ENCODE measurements at regions not wholly inside any gene's neighbourhood (a gene's known extent, or its start where the extent isn't known, plus 50 kb on each side); places are given as distances from the start of the nearest gene placed in this dataset.

- Histone ChIP-seq H3K27me3 (no peaks in the 10 kb centered on the region), H3K4me3 (no peak overlapping the region), H3K27ac (no peak overlapping the region), H3K9me3 (replicated peaks in 1 of 3) (no peaks in the 10 kb centered on the region), H3K4me1 (replicated peaks in 1 of 2) (no peaks in the 10 kb centered on the region), H3K36me3 (replicated peaks in 1 of 2) (no peaks in the 10 kb centered on the region)
- DNase-seq, result no peak
- intact Hi-C loops (cut with DNase I), result no loop called here
- TF ChIP-seq CTCF (IDR thresholded peaks at IDR 0.05) (no peak), POLR2A (IDR thresholded peaks at IDR 0.05) (no peak)
- 70 to 80% (median 78%) methylated on average over 4 of the region's 4 CpGs for WGBS, 4 donors
Measured at GRCh38 chr16:79867425-79867997, 267.0 kb upstream of the MAF start.

GRCh38 chr16:79865918-79866317 lies 265.4 kb upstream of the MAF start:
- 69 to 75% (median 72%) methylated on average over 6 of the region's 6 CpGs for whole genome bisulfite sequencing, 4 donors
- Histone ChIP-seq H3K9me3 (replicated peaks in 1 of 3) (no peaks in the 10 kb centered on the region), H3K4me3 (no peak overlapping the region), H3K36me3 (replicated peaks in 1 of 2) (no peaks in the 10 kb centered on the region), H3K4me1 (replicated peaks in 1 of 2) (no peaks in the 10 kb centered on the region), H3K27ac (no peak overlapping the region), H3K27me3 (no peaks in the 10 kb centered on the region)
- no peak for DNase-seq
- no peak for TF ChIP-seq POLR2A (IDR thresholded peaks at IDR 0.05)
- TF ChIP-seq CTCF (IDR thresholded peaks at IDR 0.05), result no peak
- intact Hi-C loops (cut with DNase I), result no loop called here

- 83 to 87% (median 85%) methylated on average over 7 of the region's 7 CpGs for WGBS, 4 donors
- Histone ChIP-seq H3K36me3 (replicated peaks in 1 of 2) (no peaks in the 10 kb centered on the region), H3K27me3 (no peaks in the 10 kb centered on the region), H3K4me3 (no peak overlapping the region), H3K9me3 (replicated peaks in 1 of 3) (no peaks in the 10 kb centered on the region), H3K4me1 (replicated peaks in 1 of 2) (no peaks in the 10 kb centered on the region), H3K27ac (no peak overlapping the region)
- DNase-seq, result no peak
- intact Hi-C loops (cut with DNase I), result no loop called here
- no peak for TF ChIP-seq POLR2A (IDR thresholded peaks at IDR 0.05)
- no peak for TF ChIP-seq CTCF (IDR thresholded peaks at IDR 0.05)
Measured at GRCh38 chr16:79864781-79865391, 264.3 kb upstream of the MAF start.

- Histone ChIP-seq H3K27me3 (no peaks in the 10 kb centered on the region), H3K27ac (no peak overlapping the region), H3K9me3 (replicated peaks in 1 of 3) (no peaks in the 10 kb centered on the region), H3K36me3 (replicated peaks in 1 of 2) (no peaks in the 10 kb centered on the region), H3K4me3 (no peak overlapping the region), H3K4me1 (replicated peaks in 1 of 2) (no peaks in the 10 kb centered on the region)
- no peak for DNase-seq
- intact Hi-C loops (cut with DNase I), result no loop called here
- 59 to 75% (median 69%) methylated on average over 8 of the region's 8 CpGs for WGBS, 4 donors
- TF ChIP-seq CTCF (IDR thresholded peaks at IDR 0.05) (no peak), POLR2A (IDR thresholded peaks at IDR 0.05) (no peak)
Measured at GRCh38 chr16:79864032-79864780, 263.7 kb upstream of the MAF start.
